ENCODE measurements at regions not wholly inside any gene's neighbourhood (a gene's known extent, or its start where the extent isn't known, plus 50 kb on each side); places are given as distances from the start of the nearest gene placed in this dataset.

- TF ChIP-seq CTCF (IDR thresholded peaks at IDR 0.05; ENCODE audit: extremely low read depth in 1 of 2, insufficient read depth in 1 of 2, low read depth in 1 of 2, low read length in 2 of 2) (no peak), POLR2AphosphoS5 (IDR thresholded peaks at IDR 0.05; ENCODE audit: insufficient read depth, low read depth, low read length) (no peak), POLR2A (IDR thresholded peaks at IDR 0.05; ENCODE audit: low read depth, low read length) (no peak), FOS (IDR thresholded peaks at IDR 0.05; ENCODE audit: borderline replicate concordance, insufficient read depth, low read length) (no peak), MAX (IDR thresholded peaks at IDR 0.05; ENCODE audit: insufficient read depth, insufficient read length) (no peak)
These were observed 83.7 kb upstream of the SPATS2L start for GRCh38 chr2:200222791-200223190.

Measured in endothelial cell of umbilical vein (primary cell).